GM19238 (cell line): ENCODE measurements at regions not wholly inside any gene's neighbourhood (a gene's known extent, or its start where the extent isn't known, plus 50 kb on each side); places are given as distances from the start of the nearest gene placed in this dataset.

ENCODE experiments used
- DNase-seq: peaks from one replicate; pipeline ENCODE4 v3.0.0; 2011; ENCODE audit warnings: low spot score; ENCODE audit not compliant: insufficient read length

DNA sequence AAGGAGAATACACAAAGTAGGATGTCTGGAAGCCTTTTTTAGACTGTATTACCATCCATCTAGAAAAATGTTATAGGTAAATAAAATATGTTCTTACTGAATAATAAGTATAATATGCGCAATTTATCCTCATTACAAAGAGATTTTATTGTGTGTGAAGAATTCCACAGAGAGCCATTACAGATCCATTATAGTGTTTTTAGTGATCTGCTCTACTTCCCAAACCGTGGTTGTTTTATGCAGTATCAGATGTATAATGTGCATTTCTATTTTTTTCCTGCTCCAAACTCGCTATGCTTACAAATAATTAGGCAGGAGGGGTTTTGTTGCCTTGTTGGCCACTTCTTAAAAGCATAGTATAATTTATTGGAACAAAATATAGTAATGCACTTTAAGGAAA, 447.8 kb downstream of the USP25 start:
- no peak for DNase-seq

DNA sequence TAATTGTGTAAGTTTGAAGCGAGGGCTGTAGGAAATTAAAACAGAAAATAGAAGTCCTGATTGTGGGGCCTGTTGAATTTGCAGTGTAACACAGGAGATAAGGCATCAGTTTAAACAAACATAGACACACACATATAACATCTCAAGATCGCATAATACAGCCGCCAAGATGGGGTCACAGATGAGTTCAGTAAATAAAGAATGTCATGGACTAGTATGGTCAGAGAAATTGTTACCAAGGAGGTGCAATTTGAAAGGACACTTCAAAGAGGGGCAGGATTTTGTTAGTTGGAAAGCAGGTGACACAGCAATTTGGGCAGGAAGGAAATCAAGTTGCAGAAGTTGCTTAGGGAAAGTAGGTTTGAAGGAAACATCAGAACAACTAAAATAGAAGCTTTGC, 450.0 kb downstream of the USP25 start:
- no peak for DNase-seq

DNA sequence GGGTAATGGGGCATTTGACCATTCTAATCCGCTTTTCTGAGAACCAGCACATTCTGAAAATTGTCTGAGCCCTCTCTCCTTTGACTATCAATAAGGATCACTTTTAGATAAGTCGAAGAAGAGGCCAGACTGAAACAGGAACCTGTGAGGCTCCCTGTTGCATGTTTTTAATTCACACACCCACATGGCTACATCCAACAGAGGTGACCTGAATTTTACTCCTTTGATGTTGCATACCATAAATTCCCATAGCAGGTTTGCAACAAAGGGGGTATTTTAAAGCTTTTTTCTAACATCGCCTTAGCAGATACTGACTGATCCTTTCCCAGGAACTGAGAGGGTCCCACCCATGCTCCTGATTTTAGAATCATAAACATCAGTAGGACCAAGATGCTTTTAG, 450.8 kb downstream of the USP25 start:
- no peak for DNase-seq

DNA sequence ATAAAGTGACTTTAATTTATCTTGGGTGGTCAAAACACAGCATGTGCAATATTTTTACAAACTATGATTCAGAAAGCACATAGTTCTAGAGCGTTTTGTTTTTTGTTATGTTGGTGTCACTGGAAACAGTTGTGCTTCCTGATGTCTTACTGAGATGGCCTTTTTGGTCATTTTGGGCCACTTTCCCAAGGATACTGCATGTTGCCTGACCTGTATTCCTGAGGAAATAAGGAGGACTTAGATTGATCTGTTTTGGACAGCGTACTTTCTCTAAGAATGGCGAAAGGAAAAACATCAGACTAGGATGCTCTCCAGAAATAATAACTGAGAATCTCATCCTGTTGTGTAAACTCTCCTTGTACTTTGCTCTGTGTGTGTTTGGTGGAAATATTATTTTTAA, 451.2 kb downstream of the USP25 start:
- DNase-seq = no peak

DNA sequence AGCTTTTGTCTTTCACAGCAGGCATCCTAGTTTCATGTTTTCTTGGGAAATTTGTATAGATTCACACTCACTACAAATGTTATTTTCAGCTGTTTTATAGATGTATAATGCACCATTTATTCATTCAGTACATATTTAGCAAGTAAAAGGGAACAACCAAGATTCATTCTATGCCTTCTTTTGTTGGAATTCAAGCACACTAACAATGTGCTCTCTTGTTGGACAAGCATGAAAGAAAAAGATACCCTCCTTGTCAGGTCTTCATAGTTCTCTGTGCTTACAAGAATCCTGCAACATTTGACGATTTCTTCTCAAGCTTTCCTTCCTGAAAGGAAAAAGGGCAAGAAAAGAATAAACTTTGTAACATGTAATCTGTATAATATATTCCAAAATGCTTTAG, 456.0 kb downstream of the USP25 start:
- no peak for DNase-seq

DNA sequence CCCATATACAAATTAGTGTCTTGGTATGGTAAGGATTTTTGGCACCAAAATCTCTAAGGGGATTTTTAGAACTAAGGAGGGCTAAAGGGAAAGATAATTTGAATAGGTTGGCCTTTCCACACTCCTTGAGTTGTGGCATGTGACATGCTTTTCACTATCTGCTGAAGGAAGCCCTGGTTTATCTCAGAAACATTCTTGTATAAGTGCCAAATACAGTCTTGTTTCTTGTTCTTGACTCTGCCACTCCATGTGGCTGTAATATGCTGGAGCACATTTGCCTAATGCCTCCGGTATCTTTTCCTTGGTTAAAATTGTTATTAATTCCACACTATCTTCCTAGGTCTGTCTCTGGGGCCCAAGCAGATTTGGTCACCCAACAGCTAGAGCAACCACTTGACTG, 457.0 kb downstream of the USP25 start:
- no peak for DNase-seq

DNA sequence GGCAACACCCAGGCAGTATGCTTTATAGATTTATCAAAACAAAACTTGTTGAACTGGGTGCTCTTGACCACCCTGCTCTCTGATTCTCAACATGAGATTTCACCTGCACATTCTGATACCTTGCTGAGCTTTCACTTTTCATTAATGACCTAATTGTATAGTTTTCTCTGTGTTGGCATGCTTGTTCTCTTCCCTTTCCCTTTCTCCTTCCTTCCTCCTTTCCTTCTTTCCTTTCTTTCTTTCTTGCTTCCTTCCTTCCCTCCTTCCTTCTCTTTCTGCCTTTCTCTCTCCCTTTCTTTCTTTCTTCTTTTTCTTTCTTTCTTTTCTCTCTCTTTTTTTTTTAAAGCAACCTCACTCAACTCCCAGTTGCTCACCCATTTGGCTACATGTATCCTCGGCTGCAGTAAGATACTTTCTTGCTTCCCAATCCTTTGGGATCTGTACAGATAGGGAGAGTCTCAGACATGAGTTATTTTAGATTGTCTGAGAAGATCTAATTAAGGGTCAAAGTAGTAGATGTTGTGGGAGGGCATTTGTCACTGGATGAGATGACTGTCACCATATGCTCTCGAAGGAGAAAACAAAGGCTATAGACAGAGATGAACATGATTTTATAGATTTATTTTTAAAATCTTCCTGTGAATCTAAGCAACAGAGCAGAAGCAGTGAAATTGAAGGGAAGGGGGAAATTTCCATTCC, 458.0 kb downstream of the USP25 start:
- DNase-seq = no peak

DNA sequence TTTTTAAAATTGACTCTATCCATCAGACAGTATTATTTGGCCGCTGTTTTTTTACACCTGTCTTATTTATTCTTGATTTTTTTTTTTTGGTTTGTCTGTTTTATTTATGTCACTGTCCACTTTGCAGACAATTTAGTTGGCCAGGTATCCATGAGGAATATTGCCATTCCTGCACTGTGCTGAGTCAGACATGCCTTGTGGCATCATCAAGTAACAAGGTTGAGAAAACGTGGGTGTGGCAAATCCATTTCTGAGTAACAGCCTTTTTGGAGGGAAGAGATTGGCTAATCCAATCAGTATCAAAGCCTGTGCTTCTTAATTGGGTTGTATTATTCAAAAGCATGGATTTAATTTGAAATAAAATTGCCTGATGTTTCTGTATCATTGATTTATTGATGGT, 463.1 kb downstream of the USP25 start:
- DNase-seq = no peak

DNA sequence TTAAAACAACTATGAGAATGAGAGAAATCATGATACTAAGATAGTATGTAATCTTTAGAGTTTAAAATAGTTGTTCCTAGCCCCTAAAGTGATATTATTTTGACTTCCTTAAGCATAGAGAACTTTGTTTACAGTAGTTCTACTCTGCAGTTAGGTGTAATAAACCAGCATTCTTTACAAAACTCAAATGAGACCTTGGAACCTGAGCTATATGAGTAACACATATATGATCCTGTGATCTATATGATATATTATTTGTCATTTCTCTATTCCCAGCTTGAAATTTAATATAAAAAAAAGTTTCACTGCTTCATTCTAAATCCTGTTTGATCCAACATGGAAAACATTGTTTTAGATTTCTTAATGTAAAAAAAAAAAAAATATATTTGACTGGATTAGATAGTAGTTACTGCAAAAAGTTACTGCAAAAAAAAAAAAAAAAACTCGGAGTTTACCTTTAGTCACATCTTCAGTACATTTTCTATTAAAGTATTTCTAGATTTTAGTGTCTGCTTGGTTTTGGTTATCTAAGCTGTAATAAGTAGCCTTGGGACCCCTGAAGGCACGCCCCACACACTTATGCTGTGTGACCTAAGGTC, 463.8 kb downstream of the USP25 start:
- no peak for DNase-seq

DNA sequence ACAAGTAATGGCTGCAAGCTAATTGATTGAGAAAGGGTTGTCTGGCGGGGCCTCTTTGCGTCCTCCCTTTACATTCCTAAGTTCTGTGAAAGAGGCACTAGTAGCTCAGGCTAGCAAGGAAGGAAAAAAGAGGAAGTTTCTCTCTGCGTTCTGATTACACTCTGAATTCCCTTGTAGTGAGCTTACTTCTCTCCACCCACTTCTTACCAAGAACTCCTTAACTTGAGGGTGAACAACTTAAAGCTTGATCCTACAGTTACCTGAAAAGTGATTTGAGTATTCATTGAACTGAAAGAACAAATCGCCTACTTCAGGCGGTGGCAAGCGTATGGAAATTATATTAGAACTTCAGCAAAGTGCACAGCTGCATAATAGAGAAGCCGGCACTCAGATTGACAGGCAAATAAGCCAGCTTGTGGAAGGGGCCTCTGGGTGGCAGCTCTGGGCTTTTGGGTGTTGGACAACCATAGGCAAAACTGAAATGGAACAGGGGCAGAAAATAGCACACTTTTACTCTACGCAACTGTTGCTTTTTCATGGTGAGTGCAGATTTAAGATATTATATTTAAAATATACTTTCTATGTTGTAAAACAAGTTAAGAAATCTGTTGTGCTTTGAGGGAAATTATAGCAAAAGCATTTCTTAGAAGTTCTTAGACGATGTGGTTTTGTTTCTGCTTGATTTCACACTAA, 464.5 kb downstream of the USP25 start:
- peak; percentile 2 for DNase-seq

DNA sequence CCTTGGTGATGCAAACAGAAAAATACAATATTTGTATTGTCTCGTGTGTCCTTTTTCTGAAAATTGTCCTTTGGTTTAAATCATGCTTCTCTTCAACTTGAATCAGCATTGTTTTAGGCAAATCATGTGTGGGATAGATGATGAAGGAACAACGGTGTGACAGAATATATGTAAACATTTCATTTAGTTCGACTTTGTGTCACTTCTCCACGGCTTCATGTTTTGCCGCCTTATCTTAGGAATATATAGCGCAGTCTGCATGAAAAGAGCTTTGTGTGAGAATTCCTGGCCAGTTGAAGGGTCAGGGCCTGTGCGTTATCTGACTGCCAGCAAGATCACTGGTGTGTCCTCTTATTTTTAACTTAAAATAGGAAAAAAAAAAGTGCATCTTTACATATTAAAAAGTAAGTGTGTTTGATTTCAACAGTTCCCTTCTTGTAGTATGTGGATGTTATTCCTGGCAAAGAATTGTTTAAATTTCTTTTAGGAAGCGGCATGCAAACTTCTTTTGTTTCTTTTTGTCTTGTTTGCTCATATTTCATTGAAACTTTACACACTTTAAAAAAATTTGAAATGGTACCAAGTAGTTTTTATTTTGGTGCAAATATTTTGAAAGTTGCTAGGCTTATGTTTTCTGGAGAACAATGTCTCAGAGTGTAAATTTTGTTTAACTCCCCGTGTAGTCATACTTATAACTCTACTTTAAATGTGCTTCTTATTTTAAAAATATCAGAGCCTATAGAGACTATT, 465.2 kb downstream of the USP25 start:
- DNase-seq = no peak

DNA sequence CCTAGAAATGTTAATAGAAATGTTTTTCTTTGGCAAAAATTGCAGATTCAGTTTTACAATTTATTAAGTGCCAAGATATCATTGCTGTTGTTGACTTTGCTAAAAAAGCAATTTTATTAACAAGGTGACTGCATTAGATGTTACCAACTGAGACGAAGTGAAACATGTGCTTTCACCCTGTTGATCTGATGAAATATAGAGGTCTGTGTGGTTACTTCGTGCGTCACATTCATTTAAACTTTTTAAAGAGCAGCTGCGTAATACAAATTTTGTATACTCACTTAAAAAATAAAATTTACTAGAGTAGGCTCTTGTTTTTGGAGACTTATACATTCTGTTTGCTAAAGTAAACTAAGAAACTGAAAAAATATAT, 465.7 kb downstream of the USP25 start:
- no peak for DNase-seq

DNA sequence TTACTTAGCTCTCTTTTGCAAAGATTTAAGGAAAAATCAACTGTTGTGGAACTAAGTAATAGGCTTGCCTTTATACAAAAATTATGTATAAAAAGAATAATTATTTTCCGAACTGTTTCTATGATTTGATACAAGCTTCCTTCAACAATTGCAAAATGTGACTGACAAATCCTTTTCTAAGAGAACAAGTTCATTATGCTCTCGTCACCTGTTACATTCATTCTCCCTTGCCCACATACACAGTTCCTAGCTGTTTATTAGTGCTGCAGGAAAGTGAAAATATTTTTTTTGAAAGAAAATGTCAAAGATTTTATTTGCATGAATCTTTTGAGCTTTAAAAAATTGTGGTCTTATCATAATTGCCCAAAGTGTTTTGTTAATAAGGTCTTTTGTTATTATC, 466.2 kb downstream of the USP25 start:
- no peak for DNase-seq

DNA sequence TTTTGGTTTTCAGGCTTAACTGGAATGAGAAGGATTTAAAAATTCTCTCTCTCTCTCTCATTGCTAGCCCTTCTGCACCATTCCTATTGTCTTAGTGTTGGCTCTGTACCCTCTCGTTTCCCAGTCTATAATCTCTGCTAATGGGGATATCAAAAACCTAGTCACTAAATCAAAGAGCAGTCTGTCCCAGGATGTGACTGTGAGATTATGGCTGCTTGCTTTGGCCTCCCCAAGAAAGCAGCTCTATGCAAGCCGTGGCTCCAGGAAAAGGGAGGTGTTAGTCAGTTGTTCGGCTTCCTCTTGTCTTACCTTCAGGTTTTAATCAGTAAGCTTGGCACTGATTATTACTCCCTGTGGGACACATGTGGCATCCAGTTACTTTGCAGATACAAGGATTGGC, 468.8 kb downstream of the USP25 start:
- no peak for DNase-seq

DNA sequence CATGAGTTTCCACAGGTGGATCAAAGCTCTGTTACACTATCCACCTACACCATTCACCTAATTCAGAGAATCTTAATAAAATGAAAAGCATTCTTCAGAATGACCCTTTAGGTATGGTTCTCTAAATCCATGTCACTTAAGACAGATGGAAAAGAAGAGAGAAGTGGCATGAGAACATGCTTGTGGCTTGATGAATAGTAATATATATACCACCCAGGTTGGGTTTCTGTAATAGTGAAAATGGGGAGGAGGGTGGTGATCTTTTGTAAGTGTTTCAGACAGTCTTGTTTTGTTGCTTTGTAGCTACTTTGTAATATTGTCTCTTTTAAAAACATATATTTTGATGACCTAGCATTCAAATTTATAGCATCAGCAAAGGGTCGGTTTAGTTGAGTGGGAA, 469.8 kb downstream of the USP25 start:
- DNase-seq = no peak

DNA sequence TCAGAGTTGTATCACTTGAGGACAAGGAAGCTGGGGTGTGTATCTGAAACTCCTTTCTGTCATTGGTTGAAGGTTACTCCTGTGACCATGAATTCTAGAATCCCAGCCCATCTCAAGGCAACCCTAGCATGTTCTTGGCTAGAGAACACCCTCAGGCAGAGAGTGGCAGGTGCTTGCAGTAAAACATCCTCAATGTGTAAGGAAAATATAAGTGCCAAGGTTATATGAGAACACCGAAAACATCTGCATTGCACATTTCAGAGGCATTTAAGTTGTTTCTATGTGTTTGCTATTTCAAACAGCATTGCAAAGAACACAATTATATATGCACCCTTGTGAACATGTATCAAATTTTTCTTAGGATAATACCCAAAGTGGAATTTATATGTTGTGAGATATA, 471.9 kb downstream of the USP25 start:
- DNase-seq = no peak

DNA sequence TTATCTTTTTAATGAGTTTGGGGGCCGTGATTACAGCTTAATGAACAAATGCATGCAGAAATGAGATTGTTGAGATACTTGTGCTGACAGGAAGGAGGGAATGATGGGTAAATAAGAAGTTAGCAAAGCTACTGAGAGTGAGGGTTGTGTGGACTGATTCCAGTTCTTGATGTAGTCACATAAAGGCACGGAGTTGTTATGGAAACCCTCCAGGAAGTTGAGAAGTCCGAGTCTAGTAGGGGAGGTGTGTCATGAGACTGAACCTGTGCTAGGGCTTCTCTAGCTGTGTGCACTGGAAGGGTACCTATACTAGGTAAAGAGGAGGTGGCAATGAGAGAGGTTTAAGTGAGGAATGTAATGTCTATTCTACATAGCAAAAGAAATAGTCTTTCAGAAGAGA, 475.7 kb downstream of the USP25 start:
- DNase-seq = no peak

DNA sequence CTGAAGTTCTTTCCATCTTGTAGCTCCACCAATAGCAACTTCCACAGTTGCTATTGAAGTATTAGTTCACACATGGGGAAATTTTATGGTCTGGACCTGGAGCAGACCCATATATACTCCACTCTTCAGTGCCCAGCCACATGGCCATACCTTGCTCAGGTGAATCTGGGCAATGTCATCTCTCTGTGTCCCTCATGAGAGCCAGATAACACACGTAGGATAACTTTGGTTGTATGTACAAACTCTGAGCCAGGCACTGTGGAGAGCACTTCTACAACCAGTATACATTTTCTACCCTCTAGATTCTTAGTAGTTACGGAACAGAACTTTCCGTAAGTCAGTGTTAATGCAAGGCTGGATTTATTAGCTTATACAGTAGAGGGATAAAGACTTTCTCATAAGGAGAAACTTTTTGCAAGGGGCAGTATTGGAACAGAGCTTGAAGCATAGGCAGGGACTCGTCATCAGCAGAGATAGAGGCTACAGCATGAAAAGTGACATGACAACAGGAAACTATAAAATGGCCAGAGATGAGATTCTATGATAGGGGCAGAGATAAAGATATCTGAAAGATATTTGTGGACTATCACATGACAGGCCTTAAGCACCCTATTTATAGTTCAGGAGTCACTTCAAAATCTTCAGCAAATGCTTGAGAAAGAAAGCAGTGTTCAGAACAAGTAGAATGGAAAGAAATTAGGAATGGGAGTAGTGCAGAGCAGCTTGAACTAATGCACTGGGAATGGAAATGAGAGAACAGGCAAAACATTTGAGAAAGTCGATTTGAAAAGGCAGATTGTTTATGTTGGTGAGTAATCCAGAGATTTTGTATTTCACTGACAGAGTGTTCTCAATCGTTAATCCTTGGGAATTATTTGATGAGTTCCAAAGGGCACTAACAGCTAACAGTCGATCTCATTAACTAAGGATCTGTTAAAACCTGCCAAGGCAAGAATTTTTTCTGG, 481.8 kb downstream of the USP25 start:
- no peak for DNase-seq

DNA sequence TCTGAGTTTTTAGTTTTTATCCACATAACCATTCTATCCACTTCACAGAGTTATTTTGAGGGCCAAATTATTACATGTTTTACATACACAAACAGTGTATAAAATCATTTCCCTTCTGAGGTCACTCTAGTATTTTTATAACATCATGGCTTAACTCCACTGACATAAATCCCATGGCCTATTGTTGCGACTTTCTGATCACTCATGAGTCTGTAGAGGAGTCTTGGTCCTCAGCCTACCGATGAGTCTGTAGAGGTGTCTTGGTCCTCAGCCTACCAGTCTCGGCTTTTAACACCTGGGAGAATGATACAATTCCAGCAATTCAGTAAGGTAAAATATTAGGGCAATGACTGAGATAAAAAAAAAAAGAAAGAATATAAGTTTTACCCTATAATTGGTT, 483.7 kb downstream of the USP25 start:
- no peak for DNase-seq

DNA sequence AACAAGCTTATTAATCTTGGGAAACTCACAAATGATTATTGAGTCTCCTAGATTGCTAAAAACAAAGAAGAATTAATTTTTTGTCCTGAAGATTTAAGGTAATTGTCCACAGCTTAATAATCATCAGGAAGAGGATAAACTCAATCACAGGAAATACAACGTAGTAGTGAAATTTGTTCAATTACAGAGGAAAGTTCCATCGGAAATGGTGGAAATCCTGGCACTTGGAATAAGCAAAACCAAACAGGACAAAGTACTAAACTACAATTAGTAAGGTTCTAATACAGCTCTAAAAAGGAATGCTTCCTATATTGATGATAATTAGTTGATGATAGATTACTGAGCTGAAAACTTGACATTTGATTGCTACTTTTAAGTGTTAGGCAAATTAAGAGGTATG, 485.4 kb downstream of the USP25 start:
- no peak for DNase-seq

DNA sequence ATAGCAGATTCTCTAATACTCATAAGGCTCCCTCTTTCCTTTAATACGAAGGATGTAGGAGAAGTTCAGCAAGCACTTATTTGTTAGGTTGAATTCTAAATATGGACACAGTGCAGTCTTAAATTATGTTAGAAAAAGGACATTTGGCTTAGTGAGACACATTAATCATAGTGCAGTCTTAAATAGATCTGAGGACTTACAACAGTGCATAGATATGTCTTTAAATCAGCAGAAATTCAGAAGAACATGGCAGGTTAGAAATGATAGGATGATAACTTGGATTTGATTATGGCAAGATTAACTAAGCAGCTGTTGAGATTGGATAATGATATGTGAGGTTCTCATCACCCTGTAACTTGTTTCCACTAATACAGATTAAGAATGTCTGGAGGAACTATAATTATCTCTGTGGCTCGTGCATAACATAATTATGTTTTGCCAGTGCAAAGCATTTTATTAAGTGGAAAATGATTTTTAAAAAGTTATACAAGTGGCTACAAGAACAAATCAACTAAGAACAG, 485.9 kb downstream of the USP25 start:
- DNase-seq = no peak
